ENCODE measurements at regions not wholly inside any gene's neighbourhood (a gene's known extent, or its start where the extent isn't known, plus 50 kb on each side); places are given as distances from the start of the nearest gene placed in this dataset.

DNA sequence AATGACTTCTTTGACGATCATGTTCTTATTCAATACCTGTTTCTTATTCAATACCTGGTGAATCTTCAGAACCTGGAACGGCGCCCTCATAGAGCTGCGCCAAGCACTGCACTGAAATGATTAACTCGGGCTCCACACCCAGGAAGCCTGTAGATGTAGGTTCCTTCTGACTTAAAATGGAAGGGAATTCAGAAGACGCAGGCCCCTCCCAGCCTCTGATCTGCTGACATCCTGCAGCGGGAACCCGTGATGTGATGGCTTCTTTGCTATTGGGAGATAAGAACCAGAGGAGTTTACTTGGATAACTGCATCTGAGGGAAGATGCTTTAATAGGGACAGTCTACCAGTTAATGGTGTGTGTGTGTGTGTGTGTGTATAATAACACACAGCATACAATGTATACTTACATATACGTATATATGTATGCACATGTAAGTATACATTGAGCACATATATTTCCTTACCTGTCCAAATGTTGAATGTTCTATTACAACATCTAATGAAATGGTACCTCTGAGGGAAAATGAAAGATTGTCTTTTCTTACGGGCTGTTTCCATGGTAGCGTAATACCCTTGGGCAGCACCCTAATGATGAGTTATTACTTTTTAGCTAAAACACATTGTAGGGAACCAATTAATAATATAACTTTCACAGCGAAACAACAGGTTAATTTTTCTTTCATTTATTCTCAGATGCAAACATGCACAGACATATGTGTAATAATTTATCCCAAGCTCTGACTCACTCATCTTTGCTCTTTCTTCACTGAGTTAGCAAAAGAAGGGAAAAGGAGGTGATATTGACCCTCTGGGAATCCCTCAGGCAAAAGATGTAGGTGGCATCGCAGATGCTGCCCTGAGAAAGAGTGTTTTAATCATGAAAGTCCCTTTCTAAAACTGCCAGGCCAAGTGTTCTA lies 379.8 kb downstream of the SIPA1L2 start:
- TF ChIP-seq CREB1 (IDR thresholded peaks at IDR 0.05; ENCODE audit: low read depth) (no peak), RAD21 (IDR thresholded peaks at IDR 0.05; ENCODE audit: low read depth) (no peak)
